OCI-LY3 (cell line): ENCODE measurements at regions not wholly inside any gene's neighbourhood (a gene's known extent, or its start where the extent isn't known, plus 50 kb on each side); places are given as distances from the start of the nearest gene placed in this dataset.

Source experiments
- CTCF ChIP-seq: fragments of 200-600, 300-600 bp; sonication (generic); IDR thresholded peaks from 2 replicates; pipeline ENCODE4 v1.5.1; 2014; ENCODE audit warnings: antibody characterized with exemption, low read length, low read depth
- EZH2phosphoT487 ChIP-seq: fragments of 200-600 bp; shearing (Covaris generic); IDR thresholded peaks from 2 replicates; pipeline ENCODE4 v1.6.1; 2018; ENCODE audit warnings: antibody characterized with exemption, mixed run types, low read depth

GRCh38 chr2:66794070-66794469, 359.1 kb downstream of the MEIS1 start:
- TF ChIP-seq CTCF (no peak), EZH2phosphoT487 (no peak)
